Kidney (tissue), 13 donors: ENCODE measurements at regions not wholly inside any gene's neighbourhood (a gene's known extent, or its start where the extent isn't known, plus 50 kb on each side); places are given as distances from the start of the nearest gene placed in this dataset.

ENCODE experiments used
- DNase-seq, 5 donors: peaks; one replicate each; pipeline ENCODE4 v3.0.0-alpha.2; 2013 to 2020
- FAIRE-seq: peaks from 2 replicates; lab custom pipeline; 2012; peaks lifted over from hg19 to GRCh38; lab: Jason Lieb, UNC
- H3K27ac ChIP-seq, 2 donors: one replicate each; pipeline ENCODE4 v1.7.0; 2013; ENCODE audit warnings: low read depth in 2 of 2, low read length in 2 of 2, inconsistent platforms in 1 of 2
- H3K27me3 ChIP-seq: one replicate; pipeline ENCODE4 v1.7.1; 2013; ENCODE audit warnings: low read length, inconsistent platforms; ENCODE audit not compliant: control insufficient read depth, insufficient read depth
- H3K36me3 ChIP-seq, 3 donors: one replicate each; pipeline versions ENCODE4 v1.7.0 to v1.7.1; 2013; ENCODE audit warnings: low read length in 3 of 3, control low read depth in 1 of 3, inconsistent platforms in 1 of 3; ENCODE audit not compliant: insufficient read depth in 3 of 3, control insufficient read depth in 2 of 3
- H3K4me1 ChIP-seq, 3 donors: one replicate each; pipeline versions ENCODE4 v1.7.0 to v1.7.1; 2013; ENCODE audit warnings: low read length in 3 of 3, inconsistent platforms in 1 of 3, low read depth in 1 of 3; ENCODE audit not compliant: control insufficient read depth in 2 of 3, insufficient read depth in 2 of 3
- H3K4me3 ChIP-seq, 3 donors: one replicate each; pipeline versions ENCODE4 v1.7.0 to v1.8.1; 2013; ENCODE audit warnings: low read length in 3 of 3, control low read depth in 1 of 3, inconsistent platforms in 1 of 3
- H3K9ac ChIP-seq, 3 donors: one replicate each; pipeline versions ENCODE4 v1.7.0 to v1.7.1; 2013; ENCODE audit warnings: low read length in 3 of 3, control low read depth in 1 of 3, inconsistent platforms in 1 of 3
- H3K9me3 ChIP-seq, 3 donors: one replicate each; pipeline versions ENCODE4 v1.7.0 to v1.7.1; 2013; ENCODE audit warnings: low read length in 3 of 3, control low read depth in 1 of 3, inconsistent platforms in 1 of 3; ENCODE audit not compliant: control insufficient read depth in 2 of 3, insufficient read depth in 1 of 3
- intact Hi-C: fragments of 100-400 bp; cut with DNase I; formaldehyde crosslinking; loops from one replicate; pipeline ENCODE4 v1.11.1; 2022
- TF ChIP-seq, protein P1 (sequence below): IDR thresholded peaks from 3 replicates; pipeline ENCODE4 v1.5.1; 2012; ENCODE audit warnings: mild to moderate bottlenecking, moderate library complexity, borderline replicate concordance; ENCODE audit not compliant: insufficient read depth; ENCODE audit errors: extremely low read depth
- donor health status: control.
- donor health status: control.
- donor health status: control.
- donor health status: control.
- donor health status: control.
- donor health status: DM: yes; HTN: yes; CAD: no.
- donor health status: Normal renal cell carcinoma (clear cell type).

DNA sequence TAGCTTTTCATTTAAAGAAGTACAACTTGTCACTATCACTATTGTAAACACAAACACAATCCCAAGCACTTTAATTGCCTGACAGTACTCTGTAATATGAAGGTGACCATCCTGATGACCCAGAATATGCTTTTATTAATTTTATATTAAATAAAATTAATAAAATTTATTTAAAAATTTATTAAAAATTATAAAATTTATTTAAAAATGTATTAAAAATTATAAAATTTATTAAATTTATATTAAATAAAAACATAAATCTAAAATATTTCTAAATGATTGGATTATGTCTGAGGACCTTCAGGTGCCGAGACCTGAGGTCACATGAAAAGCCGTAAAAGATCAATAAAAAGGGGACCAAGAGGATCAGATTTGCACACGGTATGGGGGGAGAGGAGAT, 229.8 kb upstream of the KIRREL3 start:
- Histone ChIP-seq H3K27ac (no peak overlapping the region), H3K4me3 (no peak overlapping the region), H3K9ac (no peak overlapping the region), H3K9me3 (no peaks in the 10 kb centered on the region), H3K4me1 (no peaks in the 10 kb centered on the region), H3K27me3 (no peaks in the 10 kb centered on the region), H3K36me3 (no peaks in the 10 kb centered on the region)
- DNase-seq, result no peak
- TF ChIP-seq, protein P1, sequence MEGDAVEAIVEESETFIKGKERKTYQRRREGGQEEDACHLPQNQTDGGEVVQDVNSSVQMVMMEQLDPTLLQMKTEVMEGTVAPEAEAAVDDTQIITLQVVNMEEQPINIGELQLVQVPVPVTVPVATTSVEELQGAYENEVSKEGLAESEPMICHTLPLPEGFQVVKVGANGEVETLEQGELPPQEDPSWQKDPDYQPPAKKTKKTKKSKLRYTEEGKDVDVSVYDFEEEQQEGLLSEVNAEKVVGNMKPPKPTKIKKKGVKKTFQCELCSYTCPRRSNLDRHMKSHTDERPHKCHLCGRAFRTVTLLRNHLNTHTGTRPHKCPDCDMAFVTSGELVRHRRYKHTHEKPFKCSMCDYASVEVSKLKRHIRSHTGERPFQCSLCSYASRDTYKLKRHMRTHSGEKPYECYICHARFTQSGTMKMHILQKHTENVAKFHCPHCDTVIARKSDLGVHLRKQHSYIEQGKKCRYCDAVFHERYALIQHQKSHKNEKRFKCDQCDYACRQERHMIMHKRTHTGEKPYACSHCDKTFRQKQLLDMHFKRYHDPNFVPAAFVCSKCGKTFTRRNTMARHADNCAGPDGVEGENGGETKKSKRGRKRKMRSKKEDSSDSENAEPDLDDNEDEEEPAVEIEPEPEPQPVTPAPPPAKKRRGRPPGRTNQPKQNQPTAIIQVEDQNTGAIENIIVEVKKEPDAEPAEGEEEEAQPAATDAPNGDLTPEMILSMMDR, result no peak
- FAIRE-seq, result peak; percentile 72
- intact Hi-C loops, result no loop called here

DNA sequence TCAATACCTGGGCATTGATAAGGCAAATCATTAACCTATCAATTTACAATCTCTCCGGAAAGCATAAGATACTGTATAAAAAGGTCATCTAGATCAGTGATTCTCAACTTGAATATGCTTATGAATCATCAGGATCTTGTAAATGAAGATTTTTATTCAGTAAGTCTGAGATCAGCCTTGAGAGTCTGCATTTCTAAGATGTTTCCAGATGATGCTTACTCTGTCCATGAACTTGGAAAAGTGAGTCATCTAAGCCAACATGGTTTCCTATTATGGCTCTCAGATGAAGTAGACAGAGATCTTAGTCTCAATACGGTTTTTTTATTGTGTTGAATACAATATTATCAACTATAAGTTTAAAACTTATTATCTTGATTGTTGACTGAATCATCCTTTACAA, 226.4 kb upstream of the KIRREL3 start:
- Histone ChIP-seq H3K27ac (no peak overlapping the region), H3K27me3 (no peaks in the 10 kb centered on the region), H3K9ac (no peak overlapping the region), H3K36me3 (no peaks in the 10 kb centered on the region), H3K4me3 (no peak overlapping the region), H3K4me1 (no peaks in the 10 kb centered on the region), H3K9me3 (no peaks in the 10 kb centered on the region)
- TF ChIP-seq, protein P1, result no peak
- intact Hi-C loops, result no loop called here
- FAIRE-seq (no peak), DNase-seq (no peak)

DNA sequence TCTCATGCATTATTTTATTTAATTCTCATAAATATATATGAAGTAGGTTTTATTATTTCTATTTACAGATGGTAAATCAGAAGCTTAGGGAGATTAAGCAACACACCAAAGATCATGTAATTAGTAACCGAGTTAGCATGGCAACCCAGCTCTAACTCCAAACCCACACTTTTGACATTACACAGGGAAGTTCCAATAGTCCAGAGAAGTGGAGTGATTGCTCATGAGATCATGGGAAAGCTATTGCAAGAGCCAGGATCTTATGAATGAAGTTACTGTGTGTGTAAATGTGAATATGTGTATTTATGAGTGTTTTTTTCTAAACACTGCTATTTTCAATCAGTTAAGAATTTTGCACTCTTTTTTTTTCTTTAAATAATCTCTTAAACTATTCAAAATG, 225.8 kb upstream of the KIRREL3 start:
- DNase-seq, result peak in 2 of 5 donors; percentile 13 to 25
- no peak overlapping the region for H3K4me3 ChIP-seq
- TF ChIP-seq, protein P1, result no peak
- intact Hi-C loops, result no loop called here
- H3K4me1 ChIP-seq, result no peaks in the 10 kb centered on the region
- no peak overlapping the region for H3K27ac ChIP-seq
- no peak for FAIRE-seq
- no peak overlapping the region for H3K9ac ChIP-seq
- no peaks in the 10 kb centered on the region for H3K27me3 ChIP-seq
- H3K9me3 ChIP-seq, result no peaks in the 10 kb centered on the region
- H3K36me3 ChIP-seq, result no peaks in the 10 kb centered on the region

DNA sequence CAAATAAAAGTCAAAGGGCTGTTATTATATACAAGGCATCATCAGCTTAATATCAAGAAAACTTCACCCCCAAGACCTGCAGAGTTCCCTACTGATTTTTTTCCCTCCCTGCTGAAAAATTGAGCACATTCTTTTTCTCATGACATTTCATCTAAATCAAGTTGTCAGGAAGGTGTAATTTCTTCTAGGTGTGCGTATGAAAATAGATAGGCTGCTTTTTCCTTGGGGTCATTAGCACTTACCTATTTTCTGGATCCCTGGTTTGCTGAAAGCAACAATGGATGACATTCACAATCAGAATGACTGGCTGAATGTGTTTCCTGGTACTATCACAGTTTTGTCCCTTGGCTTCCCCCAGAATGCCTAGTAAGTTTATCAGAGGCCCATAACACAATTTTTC, 225.0 kb upstream of the KIRREL3 start:
- H3K4me3 ChIP-seq, result no peak overlapping the region
- no peaks in the 10 kb centered on the region for H3K36me3 ChIP-seq
- H3K9ac ChIP-seq, result no peak overlapping the region
- FAIRE-seq (no peak), DNase-seq (no peak)
- intact Hi-C loops, result no loop called here
- H3K27me3 ChIP-seq, result no peaks in the 10 kb centered on the region
- no peaks in the 10 kb centered on the region for H3K4me1 ChIP-seq
- H3K27ac ChIP-seq, result no peak overlapping the region
- TF ChIP-seq, protein P1, result no peak
- H3K9me3 ChIP-seq, result no peaks in the 10 kb centered on the region
